ENCODE measurements at regions not wholly inside any gene's neighbourhood (a gene's known extent, or its start where the extent isn't known, plus 50 kb on each side); places are given as distances from the start of the nearest gene placed in this dataset.

DNA sequence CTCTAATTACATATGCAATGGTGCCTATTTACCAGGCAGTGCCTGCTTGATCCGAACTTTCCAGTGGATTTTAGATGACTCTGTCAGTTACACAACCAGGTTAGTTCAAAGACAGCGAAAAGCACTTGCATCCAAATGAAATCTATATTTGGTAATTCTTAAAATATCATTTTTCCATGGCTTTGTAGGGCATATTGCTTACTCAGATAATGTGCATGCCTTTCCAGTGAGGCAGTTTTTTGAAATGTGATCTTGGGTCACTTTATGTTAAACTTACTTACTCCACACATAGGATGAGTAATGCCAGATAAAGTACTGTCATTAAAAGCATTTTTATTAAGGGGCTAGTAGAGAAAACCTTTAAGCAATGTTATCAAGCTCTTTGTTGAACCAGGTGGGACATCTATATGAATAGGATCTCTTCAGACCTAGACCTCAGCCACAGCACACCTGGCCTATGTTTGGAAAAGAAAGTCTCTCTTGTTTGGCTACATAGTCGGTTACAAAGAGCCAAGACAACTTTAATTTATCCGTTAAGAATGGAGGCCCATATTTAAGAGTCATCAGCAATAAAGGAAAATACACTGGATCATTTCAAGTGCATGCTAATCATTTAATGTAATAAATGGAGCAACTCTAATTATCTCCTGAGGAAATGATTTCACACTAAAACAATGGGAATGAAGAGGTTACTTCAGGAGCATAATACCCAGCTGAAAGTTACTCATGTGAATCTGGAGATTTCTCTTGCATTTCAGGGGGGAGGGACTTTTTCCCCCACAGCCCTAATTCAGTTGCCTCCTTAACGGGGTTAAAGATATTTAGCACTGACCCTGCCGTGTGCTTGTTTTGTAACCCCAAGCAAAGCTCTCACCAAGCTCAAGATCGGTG, 56.3 kb upstream of the TMCO5A start:
- H3K4me1 ChIP-seq (ENCODE audit: insufficient read depth): no peaks in the 10 kb centered on the region
- peaks cover 6% of the 10 kb centered on the region for H3K4me1 Mint-ChIP-seq
- no peak overlapping the region for H3K27ac ChIP-seq (ENCODE audit: low read depth)
- peaks cover 2% of the 10 kb centered on the region for H3K27me3 Mint-ChIP-seq (ENCODE audit: insufficient read depth, low read depth, poor library complexity)
- no peak overlapping the region for H3K4me3 Mint-ChIP-seq
- H2AFZ ChIP-seq: no peak overlapping the region
- TF ChIP-seq CREB1 (CRISPR knock-in tag; IDR thresholded peaks at IDR 0.05; ENCODE audit: low read depth): no peak
- H4K20me1 ChIP-seq (replicated peaks; ENCODE audit: insufficient read depth): no peaks in the 10 kb centered on the region
- no peaks in the 10 kb centered on the region for H3K36me3 ChIP-seq (ENCODE audit: insufficient read depth)
- no peak overlapping the region for H3K4me2 ChIP-seq
- no peaks in the 10 kb centered on the region for H3K79me2 ChIP-seq (replicated peaks; ENCODE audit: insufficient read depth)
- no peaks in the 10 kb centered on the region for H3F3A ChIP-seq (replicated peaks; ENCODE audit: low read depth)
- no peaks in the 10 kb centered on the region for H3K36me3 Mint-ChIP-seq (ENCODE audit: low read depth)
- H3K9me2 ChIP-seq (ENCODE audit: insufficient read depth): no peaks in the 10 kb centered on the region
- no peak for ATAC-seq
- 0 out of 2 replicates have a peak overlapping the region, but pooled peaks have one; percentile 18 for H3K27ac Mint-ChIP-seq
- no peaks in the 10 kb centered on the region for H3K27me3 ChIP-seq (ENCODE audit: insufficient read depth)
- no peak overlapping the region for H3K4me3 ChIP-seq
- DNase-seq (ENCODE audit: low spot score): no peak
- no peaks in the 10 kb centered on the region for H3K9me3 Mint-ChIP-seq

GRCh38 chr15:37880009-37880834, 54.2 kb upstream of the TMCO5A start:
- H3K9me3 Mint-ChIP-seq: no peaks in the 10 kb centered on the region

More at GRCh38 chr15:37880009-37880834, 54.2 kb upstream of the TMCO5A start:
- H3K4me2 ChIP-seq: no peak overlapping the region
- Mint-ChIP-seq H3K36me3 (ENCODE audit: low read depth) (no peaks in the 10 kb centered on the region), H3K27me3 (ENCODE audit: insufficient read depth, low read depth, poor library complexity) (peaks cover 2% of the 10 kb centered on the region), H3K4me1 (peaks cover 4% of the 10 kb centered on the region), H3K4me3 (no peak overlapping the region), H3K27ac (no peak overlapping the region)
- no peaks in the 10 kb centered on the region for H3K4me1 ChIP-seq (ENCODE audit: insufficient read depth)
- no peak overlapping the region for H2AFZ ChIP-seq
- no peaks in the 10 kb centered on the region for H4K20me1 ChIP-seq (replicated peaks; ENCODE audit: insufficient read depth)
- TF ChIP-seq, protein P1, sequence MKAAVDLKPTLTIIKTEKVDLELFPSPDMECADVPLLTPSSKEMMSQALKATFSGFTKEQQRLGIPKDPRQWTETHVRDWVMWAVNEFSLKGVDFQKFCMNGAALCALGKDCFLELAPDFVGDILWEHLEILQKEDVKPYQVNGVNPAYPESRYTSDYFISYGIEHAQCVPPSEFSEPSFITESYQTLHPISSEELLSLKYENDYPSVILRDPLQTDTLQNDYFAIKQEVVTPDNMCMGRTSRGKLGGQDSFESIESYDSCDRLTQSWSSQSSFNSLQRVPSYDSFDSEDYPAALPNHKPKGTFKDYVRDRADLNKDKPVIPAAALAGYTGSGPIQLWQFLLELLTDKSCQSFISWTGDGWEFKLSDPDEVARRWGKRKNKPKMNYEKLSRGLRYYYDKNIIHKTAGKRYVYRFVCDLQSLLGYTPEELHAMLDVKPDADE (IDR thresholded peaks at IDR 0.05): no peak
- TF ChIP-seq, protein P2, sequence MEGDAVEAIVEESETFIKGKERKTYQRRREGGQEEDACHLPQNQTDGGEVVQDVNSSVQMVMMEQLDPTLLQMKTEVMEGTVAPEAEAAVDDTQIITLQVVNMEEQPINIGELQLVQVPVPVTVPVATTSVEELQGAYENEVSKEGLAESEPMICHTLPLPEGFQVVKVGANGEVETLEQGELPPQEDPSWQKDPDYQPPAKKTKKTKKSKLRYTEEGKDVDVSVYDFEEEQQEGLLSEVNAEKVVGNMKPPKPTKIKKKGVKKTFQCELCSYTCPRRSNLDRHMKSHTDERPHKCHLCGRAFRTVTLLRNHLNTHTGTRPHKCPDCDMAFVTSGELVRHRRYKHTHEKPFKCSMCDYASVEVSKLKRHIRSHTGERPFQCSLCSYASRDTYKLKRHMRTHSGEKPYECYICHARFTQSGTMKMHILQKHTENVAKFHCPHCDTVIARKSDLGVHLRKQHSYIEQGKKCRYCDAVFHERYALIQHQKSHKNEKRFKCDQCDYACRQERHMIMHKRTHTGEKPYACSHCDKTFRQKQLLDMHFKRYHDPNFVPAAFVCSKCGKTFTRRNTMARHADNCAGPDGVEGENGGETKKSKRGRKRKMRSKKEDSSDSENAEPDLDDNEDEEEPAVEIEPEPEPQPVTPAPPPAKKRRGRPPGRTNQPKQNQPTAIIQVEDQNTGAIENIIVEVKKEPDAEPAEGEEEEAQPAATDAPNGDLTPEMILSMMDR (conservative IDR thresholded peaks at IDR 0.05; ENCODE audit: low read depth in 2 of 2): peak; percentile 77 to 87
- no peaks in the 10 kb centered on the region for H3F3A ChIP-seq (replicated peaks; ENCODE audit: low read depth)
- H3K36me3 ChIP-seq (ENCODE audit: insufficient read depth): no peaks in the 10 kb centered on the region
- DNase-seq (ENCODE audit: low spot score): peak; percentile 78
- no peak overlapping the region for H3K4me3 ChIP-seq
- no peak overlapping the region for H3K27ac ChIP-seq (ENCODE audit: low read depth)
- H3K27me3 ChIP-seq (ENCODE audit: insufficient read depth): no peaks in the 10 kb centered on the region
- H3K79me2 ChIP-seq (replicated peaks; ENCODE audit: insufficient read depth): no peaks in the 10 kb centered on the region
- ATAC-seq: peak; percentile 72
- no peaks in the 10 kb centered on the region for H3K9me2 ChIP-seq (ENCODE audit: insufficient read depth)

Measured in GM23338 (cell line).